Thymus (tissue), 11 donors: ENCODE measurements at regions not wholly inside any gene's neighbourhood (a gene's known extent, or its start where the extent isn't known, plus 50 kb on each side); places are given as distances from the start of the nearest gene placed in this dataset.

ENCODE experiments used
- DNase-seq, 9 donors: peaks; one replicate each; pipeline ENCODE4 v3.0.0-alpha.2; 2013; ENCODE audit warnings: low spot score in 9 of 9, low read depth in 6 of 9, missing footprints in 1 of 9
- H3K27ac ChIP-seq, 2 donors: one replicate each; pipeline ENCODE4 v1.5.1; 2013; ENCODE audit warnings: control low read depth in 1 of 2, low read depth in 1 of 2, low read length in 1 of 2, mild to moderate bottlenecking in 1 of 2, moderate library complexity in 1 of 2
- H3K27me3 ChIP-seq, 2 donors: one replicate each; pipeline ENCODE4 v1.5.1; 2013; ENCODE audit warnings: low read length in 1 of 2; ENCODE audit not compliant: control insufficient read depth in 2 of 2, insufficient read depth in 1 of 2
- H3K36me3 ChIP-seq, 2 donors: one replicate each; pipeline ENCODE4 v1.5.1; 2013; ENCODE audit warnings: low read length in 1 of 2, mild to moderate bottlenecking in 1 of 2, moderate library complexity in 1 of 2; ENCODE audit not compliant: control insufficient read depth in 2 of 2, insufficient read depth in 2 of 2
- H3K4me1 ChIP-seq, 2 donors: one replicate each; pipeline ENCODE4 v1.5.1; 2013; ENCODE audit warnings: low read length in 2 of 2; ENCODE audit not compliant: control insufficient read depth in 2 of 2, insufficient read depth in 2 of 2
- H3K4me3 ChIP-seq, 2 donors: one replicate each; pipeline ENCODE4 v1.5.1; 2013; ENCODE audit warnings: low read length in 2 of 2, control low read depth in 1 of 2, mild to moderate bottlenecking in 1 of 2
- H3K9me3 ChIP-seq, 2 donors: one replicate each; pipeline ENCODE4 v1.5.1; 2013; ENCODE audit warnings: low read length in 1 of 2, mild to moderate bottlenecking in 1 of 2; ENCODE audit not compliant: control insufficient read depth in 2 of 2, insufficient read depth in 1 of 2
- WGBS: extraction: QIAGEN DNeasy Blood & Tissue Kit; methylation state at CpG from one replicate; pipeline ENCODE4 v1.1.7; 2013; 5-methylcytosine and 5-hydroxymethylcytosine counted together
- donor health status: healthy.

DNA sequence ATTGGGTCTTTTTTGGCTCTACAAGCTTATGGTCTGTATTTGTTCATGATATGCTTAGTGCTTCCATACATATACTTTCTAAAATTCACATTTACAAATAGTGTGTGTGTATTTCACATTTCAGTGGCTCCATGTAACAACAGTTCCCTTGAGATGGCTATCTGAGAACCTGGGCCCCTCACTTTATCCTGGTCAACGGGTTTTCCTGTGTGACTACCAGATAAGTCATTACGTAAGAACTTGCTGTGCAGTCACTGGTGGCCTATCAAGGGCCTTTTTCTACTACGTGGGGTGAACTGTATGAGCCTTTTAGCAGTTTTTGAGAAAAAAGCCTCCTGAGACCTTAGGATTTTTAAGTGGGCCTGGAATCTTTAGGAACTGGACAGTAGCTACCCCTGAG lies 454.1 kb downstream of the PCNX1 start:
- Histone ChIP-seq H3K9me3 (no peaks in the 10 kb centered on the region), H3K36me3 (no peaks in the 10 kb centered on the region), H3K4me1 (no peaks in the 10 kb centered on the region), H3K27ac (no peak overlapping the region), H3K27me3 (no peaks in the 10 kb centered on the region), H3K4me3 (no peak overlapping the region)
- no peak for DNase-seq
- WGBS: 97% methylated on average over 3 of the region's 3 CpGs

GRCh38 chr14:71361874-71362273 lies 454.6 kb downstream of the PCNX1 start:
- H3K9me3 ChIP-seq: no peaks in the 10 kb centered on the region
- 98% methylated on average over 8 of the region's 8 CpGs for WGBS

DNA sequence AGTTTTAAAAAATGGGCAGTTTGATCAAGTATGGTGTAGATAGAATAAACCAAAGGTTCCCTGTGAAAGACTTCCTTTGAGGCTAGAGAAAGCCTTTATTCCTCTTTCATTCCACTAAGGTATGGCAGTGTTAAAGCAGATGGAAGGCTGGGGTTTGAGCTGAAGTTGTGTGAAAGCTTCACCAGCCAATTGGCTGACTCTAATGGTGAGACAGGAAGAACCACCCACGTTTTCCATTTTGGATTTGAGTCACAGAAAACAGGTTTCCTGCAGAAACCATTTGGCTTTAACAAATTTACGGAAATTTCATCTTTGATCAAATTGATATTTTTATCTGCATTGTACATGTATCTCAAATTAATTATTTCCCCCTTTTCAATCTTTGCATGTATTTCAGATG lies 455.0 kb downstream of the PCNX1 start:
- WGBS: 94% methylated on average over 2 of the region's 2 CpGs
- no peak for DNase-seq
- Histone ChIP-seq H3K27me3 (no peaks in the 10 kb centered on the region), H3K4me3 (no peak overlapping the region), H3K27ac (no peak overlapping the region), H3K9me3 (no peaks in the 10 kb centered on the region), H3K4me1 (no peaks in the 10 kb centered on the region), H3K36me3 (no peaks in the 10 kb centered on the region)

More at GRCh38 chr14:71361874-71362273, 454.6 kb downstream of the PCNX1 start:
- Histone ChIP-seq H3K36me3 (no peaks in the 10 kb centered on the region), H3K27ac (no peak overlapping the region), H3K4me3 (no peak overlapping the region), H3K27me3 (no peaks in the 10 kb centered on the region), H3K4me1 (no peaks in the 10 kb centered on the region)
- no peak for DNase-seq

GRCh38 chr14:71362920-71363584 lies 455.8 kb downstream of the PCNX1 start:
- WGBS: 81% methylated on average over 3 of the region's 3 CpGs
- Histone ChIP-seq H3K27me3 (no peaks in the 10 kb centered on the region), H3K36me3 (no peaks in the 10 kb centered on the region), H3K27ac (no peak overlapping the region), H3K9me3 (no peaks in the 10 kb centered on the region), H3K4me1 (no peaks in the 10 kb centered on the region), H3K4me3 (no peak overlapping the region)
- DNase-seq: peak in 1 of 9 donors; percentile 14

- WGBS: 96% methylated on average over 8 of the region's 8 CpGs
- H3K27ac ChIP-seq: no peak overlapping the region
These were observed 457.0 kb downstream of the PCNX1 start for GRCh38 chr14:71363946-71364925.

GRCh38 chr14:71365361-71365760 lies 458.1 kb downstream of the PCNX1 start:
- Histone ChIP-seq H3K27me3 (no peaks in the 10 kb centered on the region), H3K9me3 (no peaks in the 10 kb centered on the region), H3K27ac (no peak overlapping the region), H3K4me1 (no peaks in the 10 kb centered on the region), H3K4me3 (no peak overlapping the region), H3K36me3 (no peaks in the 10 kb centered on the region)
- 95% methylated on average over 4 of the region's 4 CpGs for WGBS
- no peak for DNase-seq

More at GRCh38 chr14:71363946-71364925, 457.0 kb downstream of the PCNX1 start:
- H3K9me3 ChIP-seq: no peaks in the 10 kb centered on the region
- H3K4me1 ChIP-seq: no peaks in the 10 kb centered on the region
- H3K27me3 ChIP-seq: no peaks in the 10 kb centered on the region
- DNase-seq: no peak
- H3K36me3 ChIP-seq: no peaks in the 10 kb centered on the region
- no peak overlapping the region for H3K4me3 ChIP-seq

DNA sequence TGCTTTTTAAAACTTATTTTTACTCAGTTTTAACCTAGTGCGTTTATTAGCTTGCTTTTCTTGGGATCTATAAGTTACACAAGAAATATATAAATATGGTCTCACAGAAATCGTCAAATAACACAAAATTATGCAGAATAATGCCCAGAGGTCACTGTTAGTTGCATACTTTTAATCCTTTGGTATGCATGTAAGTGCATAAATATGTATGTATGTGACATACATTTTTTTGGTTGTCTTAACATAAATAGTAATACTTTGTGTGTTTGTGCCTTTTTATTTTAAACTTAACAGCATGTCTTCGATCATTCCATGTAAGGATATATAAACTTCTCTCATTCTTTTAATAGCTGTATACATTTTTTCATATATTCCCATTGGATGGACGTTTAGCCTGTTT lies 459.6 kb downstream of the PCNX1 start:
- 98% methylated on average over 4 of the region's 4 CpGs for WGBS
- no peaks in the 10 kb centered on the region for H3K36me3 ChIP-seq
- H3K27me3 ChIP-seq: no peaks in the 10 kb centered on the region

GRCh38 chr14:71371711-71372396 lies 464.6 kb downstream of the PCNX1 start:
- WGBS: 90% methylated on average over 2 of the region's 2 CpGs
- Histone ChIP-seq H3K9me3 (peaks cover 0 to 5% of the 10 kb centered on the region in 2 donors), H3K4me3 (no peak overlapping the region), H3K27ac (no peak overlapping the region), H3K27me3 (no peaks in the 10 kb centered on the region), H3K36me3 (no peaks in the 10 kb centered on the region), H3K4me1 (no peaks in the 10 kb centered on the region)
- DNase-seq: no peak

More for the DNA sequence above, 459.6 kb downstream of the PCNX1 start:
- DNase-seq: no peak
- Histone ChIP-seq H3K9me3 (no peaks in the 10 kb centered on the region), H3K4me1 (no peaks in the 10 kb centered on the region), H3K4me3 (no peak overlapping the region), H3K27ac (no peak overlapping the region)

- Histone ChIP-seq H3K27me3 (no peaks in the 10 kb centered on the region), H3K36me3 (no peaks in the 10 kb centered on the region), H3K4me3 (no peak overlapping the region), H3K4me1 (no peaks in the 10 kb centered on the region), H3K9me3 (peaks cover 0 to 10% of the 10 kb centered on the region in 2 donors), H3K27ac (no peak overlapping the region)
- WGBS: 95% methylated on average over 4 of the region's 4 CpGs
- no peak for DNase-seq
These were observed 465.2 kb downstream of the PCNX1 start for GRCh38 chr14:71372411-71372838.
